ENCODE measurements at regions not wholly inside any gene's neighbourhood (a gene's known extent, or its start where the extent isn't known, plus 50 kb on each side); places are given as distances from the start of the nearest gene placed in this dataset.

DNA sequence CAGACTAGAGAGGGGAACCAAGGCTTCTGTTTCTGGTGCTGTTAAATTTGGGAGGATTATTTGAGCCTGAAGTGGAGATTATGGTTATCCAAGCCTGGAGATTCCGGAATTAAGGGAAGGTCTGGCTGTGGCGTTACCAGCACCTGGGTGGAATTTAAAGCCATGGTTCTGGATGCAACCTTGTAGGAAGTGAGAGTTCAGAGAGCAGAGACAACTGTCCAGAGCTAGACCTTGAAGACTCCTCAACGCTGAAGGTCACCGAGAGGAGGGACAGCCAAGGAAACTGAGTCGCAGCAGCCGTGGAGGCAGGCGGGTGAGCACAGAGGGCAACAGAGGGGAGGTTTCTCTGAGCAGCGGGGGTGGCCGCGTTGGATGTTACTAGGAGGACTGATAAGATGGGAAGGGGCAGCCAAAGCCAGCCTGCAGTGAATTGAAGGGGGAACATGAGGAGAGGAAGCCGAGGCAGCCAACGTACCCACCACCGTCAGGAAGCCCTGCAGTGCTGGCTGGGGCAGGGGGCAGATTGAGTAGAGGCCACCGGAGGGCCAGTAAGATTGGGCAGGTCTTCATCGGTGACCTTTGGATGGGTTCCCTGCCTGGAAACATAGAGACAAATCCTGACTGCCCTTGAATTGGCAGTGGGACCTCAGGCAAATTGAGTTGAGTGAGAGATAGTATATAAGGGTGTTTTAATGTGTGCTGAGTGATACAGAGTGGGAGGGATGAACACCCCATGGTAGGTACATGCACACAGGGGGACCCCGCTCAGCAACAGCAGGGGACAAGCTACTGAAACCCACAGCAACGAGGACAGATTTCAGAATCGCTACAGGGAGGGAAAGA, 90.3 kb downstream of the SNX5 start:
- no peak for TF ChIP-seq ZFX (IDR thresholded peaks at IDR 0.05; ENCODE audit: borderline replicate concordance)
- TF ChIP-seq, protein P1, sequence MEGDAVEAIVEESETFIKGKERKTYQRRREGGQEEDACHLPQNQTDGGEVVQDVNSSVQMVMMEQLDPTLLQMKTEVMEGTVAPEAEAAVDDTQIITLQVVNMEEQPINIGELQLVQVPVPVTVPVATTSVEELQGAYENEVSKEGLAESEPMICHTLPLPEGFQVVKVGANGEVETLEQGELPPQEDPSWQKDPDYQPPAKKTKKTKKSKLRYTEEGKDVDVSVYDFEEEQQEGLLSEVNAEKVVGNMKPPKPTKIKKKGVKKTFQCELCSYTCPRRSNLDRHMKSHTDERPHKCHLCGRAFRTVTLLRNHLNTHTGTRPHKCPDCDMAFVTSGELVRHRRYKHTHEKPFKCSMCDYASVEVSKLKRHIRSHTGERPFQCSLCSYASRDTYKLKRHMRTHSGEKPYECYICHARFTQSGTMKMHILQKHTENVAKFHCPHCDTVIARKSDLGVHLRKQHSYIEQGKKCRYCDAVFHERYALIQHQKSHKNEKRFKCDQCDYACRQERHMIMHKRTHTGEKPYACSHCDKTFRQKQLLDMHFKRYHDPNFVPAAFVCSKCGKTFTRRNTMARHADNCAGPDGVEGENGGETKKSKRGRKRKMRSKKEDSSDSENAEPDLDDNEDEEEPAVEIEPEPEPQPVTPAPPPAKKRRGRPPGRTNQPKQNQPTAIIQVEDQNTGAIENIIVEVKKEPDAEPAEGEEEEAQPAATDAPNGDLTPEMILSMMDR (IDR thresholded peaks at IDR 0.05), result no peak
- no peak overlapping the region for H3K27ac ChIP-seq

DNA sequence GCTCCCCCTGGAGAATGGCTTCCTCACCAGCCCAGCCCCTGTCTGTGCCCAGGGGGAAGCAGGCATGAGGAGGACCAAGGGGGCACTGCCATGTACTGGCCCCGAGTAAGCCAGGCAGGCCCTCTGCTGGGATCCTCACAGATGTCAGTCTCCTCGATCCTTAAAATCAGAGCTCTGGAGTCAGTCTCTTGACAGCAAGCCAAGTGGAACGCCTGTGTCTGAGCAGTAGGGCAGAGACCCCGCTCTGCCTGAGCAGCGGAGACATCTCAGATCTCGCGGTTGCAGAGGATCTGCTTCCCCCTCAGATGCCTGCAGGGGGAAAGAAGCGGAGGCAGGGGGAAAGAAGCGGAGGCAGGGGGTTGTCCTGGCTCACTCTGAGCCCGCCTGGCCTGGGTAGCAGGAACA, 92.6 kb downstream of the SNX5 start:
- peak overlapping the region; percentile 75 for H3K27ac ChIP-seq
- no peak for TF ChIP-seq ZFX (IDR thresholded peaks at IDR 0.05; ENCODE audit: borderline replicate concordance)
- TF ChIP-seq, protein P1 (IDR thresholded peaks at IDR 0.05), result no peak

DNA sequence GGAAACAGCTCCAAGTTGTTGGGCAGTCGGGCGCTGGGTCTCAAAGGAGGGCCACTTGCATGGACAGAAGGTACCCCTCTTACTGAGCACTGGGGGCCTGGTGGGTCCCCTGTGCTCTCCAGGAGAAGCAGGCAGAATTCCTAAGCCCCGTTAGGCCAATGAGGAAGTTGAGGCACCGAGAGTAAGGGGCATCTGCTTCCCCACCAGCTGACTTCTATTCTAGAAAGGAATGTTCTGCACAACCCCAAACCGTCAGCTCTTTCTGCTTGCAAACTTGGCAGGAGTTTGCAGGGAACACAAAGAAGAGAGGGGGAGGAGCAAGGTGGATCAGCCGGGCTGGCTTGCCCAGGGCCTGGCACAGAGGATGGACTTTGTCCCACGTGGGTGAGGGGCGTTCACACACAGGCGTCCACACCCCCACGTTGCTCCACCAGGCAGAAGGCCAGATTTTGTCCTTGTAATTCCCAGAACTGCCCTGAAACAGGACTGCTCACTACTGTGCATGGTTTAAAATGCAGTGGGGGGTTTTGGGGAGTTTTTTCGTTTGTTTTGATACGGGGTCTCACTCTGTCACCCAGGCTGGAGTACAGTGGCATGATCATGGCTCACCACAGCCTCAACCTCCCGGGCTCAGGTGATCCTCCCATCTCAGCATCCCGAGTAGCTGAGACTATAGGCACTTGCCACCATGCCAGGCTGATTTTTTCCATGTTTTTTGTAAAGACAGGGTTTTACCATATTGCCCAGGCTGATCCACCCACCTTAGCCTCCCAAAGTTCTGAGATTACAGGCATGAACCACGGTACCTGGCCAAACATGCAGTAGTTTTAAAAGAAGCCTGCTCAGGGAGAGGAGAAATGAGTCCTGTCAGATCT, 93.3 kb downstream of the SNX5 start:
- TF ChIP-seq, protein P1 (IDR thresholded peaks at IDR 0.05), result no peak
- peak overlapping the region; percentile 75 for H3K27ac ChIP-seq

DNA sequence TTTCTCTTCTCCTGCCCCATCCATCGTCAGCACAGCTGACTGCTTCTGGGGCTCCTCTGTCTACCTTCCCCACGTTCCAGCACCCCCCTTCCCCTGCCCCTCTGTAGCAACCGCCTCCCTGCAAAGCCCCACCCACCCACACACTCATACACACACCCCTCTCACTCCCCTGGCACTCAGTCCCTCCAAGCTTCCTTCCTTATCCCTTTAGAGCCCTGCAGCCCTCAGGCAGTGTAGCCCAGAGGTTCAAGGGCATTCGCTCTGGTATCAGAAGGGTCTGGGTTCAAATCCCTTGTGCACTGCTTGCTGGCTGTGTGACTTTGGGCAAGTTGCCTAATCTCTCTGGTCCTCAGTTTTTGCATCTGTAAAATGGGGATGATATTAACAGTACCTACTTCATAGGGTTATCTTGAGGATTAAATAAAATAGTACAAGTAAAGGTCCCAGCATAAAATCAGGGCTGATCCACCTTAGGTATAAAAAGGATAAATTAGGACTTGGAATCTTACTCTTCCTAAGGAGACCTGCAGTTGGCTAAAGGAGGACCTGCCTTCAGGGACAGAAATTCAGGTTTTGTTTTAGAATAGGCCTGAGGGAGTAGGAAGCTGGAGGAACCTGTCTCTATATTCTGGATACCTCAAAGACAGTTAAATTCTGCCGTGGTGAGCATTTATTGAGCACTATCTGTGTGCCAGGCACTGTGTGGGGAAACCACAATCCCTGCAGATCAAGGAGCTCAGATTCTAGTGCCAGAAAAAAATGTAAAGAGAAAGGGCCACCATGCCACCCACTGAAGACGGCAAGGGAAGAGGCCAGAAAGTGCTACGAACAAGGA, 94.1 kb downstream of the SNX5 start:
- TF ChIP-seq, protein P1 (IDR thresholded peaks at IDR 0.05), result no peak
- no peak for TF ChIP-seq ZFX (IDR thresholded peaks at IDR 0.05; ENCODE audit: borderline replicate concordance)
- peak overlapping the region; percentile 75 for H3K27ac ChIP-seq

DNA sequence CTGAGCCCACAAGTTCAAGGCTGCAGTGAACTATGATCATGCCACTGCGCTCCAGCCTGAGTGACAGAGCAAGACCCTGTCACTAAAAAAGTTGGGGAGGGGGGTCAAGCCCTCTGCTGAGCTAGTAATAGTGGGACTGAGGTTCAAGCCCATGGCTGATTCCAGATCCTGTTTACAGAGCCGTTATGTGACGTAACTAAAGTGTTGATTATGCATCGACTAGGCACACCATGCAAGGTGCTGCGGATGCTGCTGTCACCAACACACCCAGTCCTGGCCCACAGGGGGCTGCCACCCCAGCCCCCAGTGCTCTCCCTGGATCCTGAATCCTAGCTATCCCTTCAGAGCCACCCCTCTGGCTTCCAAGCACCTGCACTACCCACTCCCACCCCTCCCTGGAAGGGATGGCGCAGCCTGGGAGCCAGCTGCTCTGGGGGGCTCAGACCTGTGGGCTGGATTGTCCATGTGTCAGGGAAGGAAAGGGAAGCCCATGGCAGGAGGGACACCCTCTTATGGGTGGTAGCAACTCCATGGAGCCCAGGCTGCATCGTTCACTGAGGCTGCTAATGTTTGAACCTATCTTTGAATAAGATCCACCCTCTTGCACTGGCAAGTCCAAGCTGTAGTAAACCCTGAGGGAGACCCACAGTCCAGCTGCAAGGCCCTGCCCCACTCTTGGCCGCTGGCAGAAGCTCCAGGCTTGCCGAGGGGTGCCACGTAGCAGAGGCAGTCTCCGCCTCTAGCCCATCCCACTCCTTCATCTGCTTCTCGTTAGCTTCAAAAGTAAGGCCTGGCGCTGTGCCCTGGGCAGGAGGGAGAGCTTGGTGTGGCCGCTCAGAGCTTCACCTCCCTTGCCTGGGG, 95.0 kb downstream of the SNX5 start:
- TF ChIP-seq, protein P1 (IDR thresholded peaks at IDR 0.05), result no peak
- no peak for TF ChIP-seq ZFX (IDR thresholded peaks at IDR 0.05; ENCODE audit: borderline replicate concordance)
- peak overlapping the region; percentile 75 for H3K27ac ChIP-seq

DNA sequence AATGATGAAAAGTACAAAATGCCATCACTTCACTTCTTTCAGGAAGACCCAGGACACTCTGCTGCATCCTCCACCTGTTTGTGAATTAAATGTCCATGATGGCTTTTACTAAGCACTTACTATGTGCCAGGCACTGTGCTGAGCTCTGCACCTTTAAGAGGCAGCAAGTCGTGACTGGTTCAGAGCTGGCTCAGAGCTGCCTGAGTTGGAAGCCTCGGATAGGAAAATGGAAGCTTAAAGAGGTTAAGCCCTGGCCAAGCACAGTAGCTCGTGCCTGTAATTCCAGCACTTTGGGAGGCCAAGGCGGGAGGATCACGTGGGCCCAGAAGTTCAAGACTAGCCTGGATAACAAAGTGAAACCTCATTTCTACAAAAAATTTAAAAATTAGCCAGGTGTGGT, 95.6 kb downstream of the SNX5 start:
- no peak overlapping the region; the same call in 1 of the 2 replicates for H3K27ac ChIP-seq
- TF ChIP-seq, protein P1 (IDR thresholded peaks at IDR 0.05), result no peak
- no peak for TF ChIP-seq ZFX (IDR thresholded peaks at IDR 0.05; ENCODE audit: borderline replicate concordance)

All from 22Rv1 (cell line).